HAP-1 (cell line): ENCODE measurements at regions not wholly inside any gene's neighbourhood (a gene's known extent, or its start where the extent isn't known, plus 50 kb on each side); places are given as distances from the start of the nearest gene placed in this dataset.

Source experiments
- DNase-seq, 2 experiments: peaks; one replicate each; pipeline ENCODE4 v3.0.0-alpha.2; 2016 to 2020; ENCODE audit warnings: low spot score in 2 of 2
- H3K27me3 ChIP-seq: fragments of 250-450 bp; sonication (Bioruptor Pico); 2 replicates; pipeline ENCODE4 v1.5.1; 2020; ENCODE audit warnings: low read depth, mild to moderate bottlenecking, moderate library complexity
- H3K36me3 ChIP-seq: fragments of 250-450 bp; sonication (Bioruptor Pico); replicated peaks from 2 replicates; pipeline ENCODE4 v1.5.1; 2020; ENCODE audit warnings: mild to moderate bottlenecking
- H3K4me1 ChIP-seq: fragments of 250-450 bp; sonication (Bioruptor Pico); 2 replicates; pipeline ENCODE4 v1.5.1; 2020; ENCODE audit warnings: mild to moderate bottlenecking
- H3K4me3 ChIP-seq: fragments of 250-450 bp; sonication (Bioruptor Pico); 2 replicates; pipeline ENCODE4 v1.5.1; 2020; ENCODE audit warnings: mild to moderate bottlenecking, moderate library complexity
- H3K9me3 ChIP-seq: fragments of 250-450 bp; sonication (Bioruptor Pico); 2 replicates; pipeline ENCODE4 v1.5.1; 2020; ENCODE audit warnings: mild to moderate bottlenecking, moderate library complexity
- in situ Hi-C: fragments of 300-500 bp; cut with MboI; formaldehyde crosslinking; loops from 3 replicates; pipeline ENCODE4 v1.14.3; 2020; ENCODE audit warnings: low sequenced_read_pairs, inconsistent platforms, mixed read lengths

GRCh38 chr10:28810057-28810870 lies 132.9 kb downstream of the BAMBI start:
- H3K4me1 ChIP-seq: peaks cover 6% of the 10 kb centered on the region
- H3K9me3 ChIP-seq: no peaks in the 10 kb centered on the region
- no peak overlapping the region for H3K4me3 ChIP-seq
- in situ Hi-C loops: no loop called here
- H3K27me3 ChIP-seq: no peaks in the 10 kb centered on the region
- no peaks in the 10 kb centered on the region for H3K36me3 ChIP-seq
- no peak for DNase-seq

GRCh38 chr10:28811639-28812349 lies 134.5 kb downstream of the BAMBI start:
- in situ Hi-C loops: no loop called here
- Histone ChIP-seq H3K36me3 (no peaks in the 10 kb centered on the region), H3K4me1 (peaks cover 6% of the 10 kb centered on the region), H3K27me3 (no peaks in the 10 kb centered on the region), H3K9me3 (no peaks in the 10 kb centered on the region), H3K4me3 (no peak overlapping the region)
- DNase-seq: no peak

GRCh38 chr10:28812384-28813372 lies 135.4 kb downstream of the BAMBI start:
- Histone ChIP-seq H3K27me3 (no peaks in the 10 kb centered on the region), H3K36me3 (no peaks in the 10 kb centered on the region), H3K9me3 (no peaks in the 10 kb centered on the region), H3K4me1 (peaks cover 6% of the 10 kb centered on the region), H3K4me3 (no peak overlapping the region)
- in situ Hi-C loops: no loop called here
- DNase-seq: no peak

GRCh38 chr10:28815681-28816080 lies 138.4 kb downstream of the BAMBI start:
- H3K27me3 ChIP-seq: no peaks in the 10 kb centered on the region
- DNase-seq: no peak
- in situ Hi-C loops: no loop called here

GRCh38 chr10:28822719-28823464 lies 145.6 kb downstream of the BAMBI start:
- Histone ChIP-seq H3K4me1 (no peaks in the 10 kb centered on the region), H3K27me3 (no peaks in the 10 kb centered on the region), H3K36me3 (no peaks in the 10 kb centered on the region), H3K4me3 (no peak overlapping the region), H3K9me3 (no peaks in the 10 kb centered on the region)
- in situ Hi-C loops: no loop called here
- DNase-seq: no peak

More at GRCh38 chr10:28815681-28816080, 138.4 kb downstream of the BAMBI start:
- H3K4me3 ChIP-seq: no peak overlapping the region
- peaks cover under 1% of the 10 kb centered on the region; the same call in 1 of the 2 replicates for H3K4me1 ChIP-seq
- H3K9me3 ChIP-seq: no peaks in the 10 kb centered on the region
- H3K36me3 ChIP-seq: no peaks in the 10 kb centered on the region

- no peaks in the 10 kb centered on the region for H3K4me1 ChIP-seq
- no peak for DNase-seq
- no peaks in the 10 kb centered on the region for H3K36me3 ChIP-seq
- in situ Hi-C loops: no loop called here
- H3K27me3 ChIP-seq: no peaks in the 10 kb centered on the region
- H3K4me3 ChIP-seq: no peak overlapping the region
- H3K9me3 ChIP-seq: no peaks in the 10 kb centered on the region
These were observed 146.3 kb downstream of the BAMBI start for GRCh38 chr10:28823501-28824075.

- Histone ChIP-seq H3K9me3 (no peaks in the 10 kb centered on the region), H3K36me3 (no peaks in the 10 kb centered on the region), H3K27me3 (no peaks in the 10 kb centered on the region), H3K4me1 (no peaks in the 10 kb centered on the region), H3K4me3 (no peak overlapping the region)
- DNase-seq: no peak
- in situ Hi-C loops: no loop called here
These were observed 156.0 kb downstream of the BAMBI start for GRCh38 chr10:28833313-28833712.

- in situ Hi-C loops: no loop called here
These were observed 159.1 kb downstream of the BAMBI start for GRCh38 chr10:28836435-28836743.

GRCh38 chr10:28837613-28838390 lies 160.5 kb downstream of the BAMBI start:
- in situ Hi-C loops: no loop called here
- no peak for DNase-seq

More at GRCh38 chr10:28836435-28836743, 159.1 kb downstream of the BAMBI start:
- Histone ChIP-seq H3K4me3 (no peak overlapping the region), H3K4me1 (no peaks in the 10 kb centered on the region), H3K36me3 (no peaks in the 10 kb centered on the region), H3K27me3 (no peaks in the 10 kb centered on the region), H3K9me3 (no peaks in the 10 kb centered on the region)
- no peak for DNase-seq

GRCh38 chr10:28838908-28839307 lies 161.6 kb downstream of the BAMBI start:
- H3K27me3 ChIP-seq: no peaks in the 10 kb centered on the region
- no peaks in the 10 kb centered on the region for H3K4me1 ChIP-seq
- H3K4me3 ChIP-seq: no peak overlapping the region
- no peak for DNase-seq
- no peaks in the 10 kb centered on the region for H3K9me3 ChIP-seq
- in situ Hi-C loops: no loop called here
- no peaks in the 10 kb centered on the region for H3K36me3 ChIP-seq

More at GRCh38 chr10:28837613-28838390, 160.5 kb downstream of the BAMBI start:
- Histone ChIP-seq H3K9me3 (no peaks in the 10 kb centered on the region), H3K27me3 (no peaks in the 10 kb centered on the region), H3K36me3 (no peaks in the 10 kb centered on the region), H3K4me3 (no peak overlapping the region), H3K4me1 (no peaks in the 10 kb centered on the region)

- DNase-seq: no peak
- in situ Hi-C loops: no loop called here
- H3K9me3 ChIP-seq: no peaks in the 10 kb centered on the region
- no peak overlapping the region for H3K4me3 ChIP-seq
- no peaks in the 10 kb centered on the region for H3K4me1 ChIP-seq
- H3K36me3 ChIP-seq: no peaks in the 10 kb centered on the region
- no peaks in the 10 kb centered on the region for H3K27me3 ChIP-seq
These were observed 162.3 kb downstream of the BAMBI start for GRCh38 chr10:28839600-28840007.

GRCh38 chr10:28840202-28840601 lies 162.9 kb downstream of the BAMBI start:
- no peak for DNase-seq
- Histone ChIP-seq H3K36me3 (no peaks in the 10 kb centered on the region), H3K27me3 (no peaks in the 10 kb centered on the region), H3K4me3 (no peak overlapping the region), H3K9me3 (no peaks in the 10 kb centered on the region), H3K4me1 (no peaks in the 10 kb centered on the region)
- in situ Hi-C loops: no loop called here
